K562 (cell line): ENCODE measurements at regions not wholly inside any gene's neighbourhood (a gene's known extent, or its start where the extent isn't known, plus 50 kb on each side); places are given as distances from the start of the nearest gene placed in this dataset.

ENCODE experiments used
- EP300 ChIP-seq: IDR thresholded peaks from 2 replicates; pipeline ENCODE4 v1.6.1; 2012; ENCODE audit warnings: low read length, improper control_type of control experiment
- MXI1 ChIP-seq: IDR thresholded peaks from 2 replicates; pipeline ENCODE4 v1.6.1; 2011; ENCODE audit warnings: low read depth, mild to moderate bottlenecking, improper control_type of control experiment, low read length

DNA sequence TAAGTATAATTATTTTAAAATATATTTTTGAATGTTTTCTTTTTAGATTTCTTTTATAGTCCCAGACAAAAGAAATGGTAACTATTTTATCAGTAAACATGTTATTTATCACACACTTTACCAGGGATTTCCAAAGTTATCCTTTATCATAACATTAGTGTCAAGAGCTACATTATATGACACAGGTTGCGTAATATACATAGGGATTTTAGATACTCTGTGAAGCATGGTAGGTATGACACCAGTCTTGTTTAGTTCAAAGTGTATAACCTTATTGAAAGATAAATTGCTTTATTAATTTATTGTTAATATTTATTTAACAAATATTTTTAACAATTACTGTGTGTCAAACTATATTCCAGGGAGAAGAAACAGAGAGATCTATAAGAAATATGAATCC is 163.3 kb upstream of the PABPC4L start:
- TF ChIP-seq EP300 (no peak), MXI1 (no peak)
